Panc1 (cell line): ENCODE measurements at regions not wholly inside any gene's neighbourhood (a gene's known extent, or its start where the extent isn't known, plus 50 kb on each side); places are given as distances from the start of the nearest gene placed in this dataset.
A peak's percentile ranks its signal among the peaks of the same experiment; 100 is the strongest.

ENCODE experiments used
- ATAC-seq: fragments of 200-7000 bp; cut with Tn5 transposase; 2 replicates; pipeline ENCODE4 v1.9.1; 2020; ENCODE audit warnings: mild to moderate bottlenecking, moderate library complexity
- BruUV-seq: library from RNA; stranded (reverse); fragments of 400-500 nt; replicated peaks from 2 replicates; lab custom pipeline; 2021; lab: Mats Ljungman, UMichigan
- CTCF ChIA-PET: fragments of 300-600 bp; sonication (Branson Sonifier 250); formaldehyde crosslinking; loops from one replicate; lab custom pipeline; 2022; ENCODE audit warnings: antibody characterized with exemption; lab: Charles Lee
- POLR2A ChIA-PET: fragments of 300-600 bp; sonication (Branson Sonifier 250); formaldehyde crosslinking; loops from one replicate; lab custom pipeline; 2022; ENCODE audit warnings: antibody characterized with exemption; lab: Charles Lee
- DNase-seq: peaks from one replicate; pipeline ENCODE4 v3.0.0-alpha.2; 2010; ENCODE audit warnings: low read depth, low spot score
- H3K27ac ChIP-seq: 2 replicates; pipeline ENCODE4 v1.5.1; 2011; ENCODE audit warnings: mild to moderate bottlenecking, low read length, inconsistent platforms
- H3K27me3 ChIP-seq: fragments of 200-500 bp; sonication (Bioruptor generic); 2 replicates; pipeline ENCODE4 v1.6.0; 2014; ENCODE audit warnings: low read length, inconsistent platforms; ENCODE audit not compliant: control insufficient read depth, insufficient read depth
- H3K36me3 ChIP-seq: fragments of 200-500 bp; sonication (Bioruptor generic); 2 replicates; pipeline ENCODE4 v1.5.1; 2014; ENCODE audit warnings: inconsistent platforms, mild to moderate bottlenecking, low read length, moderate library complexity; ENCODE audit not compliant: control insufficient read depth, insufficient read depth
- H3K4me1 ChIP-seq: 2 replicates; pipeline ENCODE4 v1.5.1; 2011; ENCODE audit warnings: inconsistent platforms, mild to moderate bottlenecking, low read length, moderate library complexity; ENCODE audit not compliant: control insufficient read depth, insufficient read depth
- H3K4me3 ChIP-seq, 2 experiments: 2 replicates each; pipeline ENCODE4 v1.5.1; 2011 to 2012; ENCODE audit warnings: low read depth in 2 of 2, low read length in 2 of 2, mild to moderate bottlenecking in 2 of 2, inconsistent platforms in 1 of 2, moderate library complexity in 1 of 2
- H3K9me3 ChIP-seq: fragments of 200-500 bp; sonication (Bioruptor generic); 2 replicates; pipeline ENCODE4 v1.5.1; 2014; ENCODE audit warnings: low read depth, mild to moderate bottlenecking, inconsistent platforms, low read length, moderate library complexity; ENCODE audit not compliant: control insufficient read depth, insufficient read depth
- CTCF ChIP-seq: fragments of 450-650 bp; IDR thresholded peaks from 2 replicates; pipeline ENCODE4 v1.5.1; 2017; ENCODE audit warnings: mild to moderate bottlenecking
- POLR2AphosphoS5 ChIP-seq: IDR thresholded peaks from 2 replicates; pipeline ENCODE4 v1.6.1; 2012; ENCODE audit warnings: mild to moderate bottlenecking, low read depth, low read length, moderate library complexity
- REST ChIP-seq, 2 experiments: IDR thresholded peaks; 2 replicates each; pipeline ENCODE4 v1.6.1; 2011 to 2012; ENCODE audit warnings: low read depth in 2 of 2, control low read depth in 1 of 2, low read length in 1 of 2, mild to moderate bottlenecking in 1 of 2, moderate library complexity in 1 of 2; ENCODE audit not compliant: insufficient read depth in 1 of 2
- SIN3A ChIP-seq: IDR thresholded peaks from 2 replicates; pipeline ENCODE4 v1.6.1; 2012; ENCODE audit warnings: low read depth, mild to moderate bottlenecking, low read length, moderate library complexity, borderline replicate concordance; ENCODE audit not compliant: insufficient read depth
- TCF7L2 ChIP-seq: IDR thresholded peaks from 2 replicates; pipeline ENCODE4 v1.6.1; 2011; ENCODE audit warnings: mild to moderate bottlenecking, low read depth, low read length, inconsistent platforms
- in situ Hi-C: cut with HindIII; loops from 2 replicates; pipeline ENCODE4 v1.10.0; 2016; ENCODE audit warnings: low sequenced_read_pairs, low pct_unique_long_range_greater_than_20kb
- intact Hi-C: fragments of 100-400 bp; cut with micrococcal nuclease; formaldehyde crosslinking; loops from one replicate; pipeline ENCODE4 v1.10.0; 2022; ENCODE audit not compliant: unreplicated experiment

- ChIA-PET POLR2A (no interaction called here), CTCF (no interaction called here)
- in situ Hi-C loops, result no loop called here
- H3K27ac ChIP-seq, result peak overlapping the region; percentile 29; the same call in 1 of the 2 replicates
- TF ChIP-seq TCF7L2, result no peak
- TF ChIP-seq SIN3A, result no peak
- no peak for TF ChIP-seq CTCF
- no peak for TF ChIP-seq POLR2AphosphoS5
- TF ChIP-seq REST (IDR thresholded peaks at IDR 0.05; ENCODE audit: insufficient read depth in 1 of 2, low read depth in 2 of 2, low read length in 1 of 2), result no peak
- H3K9me3 ChIP-seq, result no peaks in the 10 kb centered on the region
- DNase-seq, result no peak
- no peak for ATAC-seq
- H3K4me3 ChIP-seq, result no peak overlapping the region
- no peaks in the 10 kb centered on the region for H3K36me3 ChIP-seq
- no TSS peak for BruUV-seq
- no peaks in the 10 kb centered on the region for H3K27me3 ChIP-seq
- intact Hi-C loops, result no loop called here
- H3K4me1 ChIP-seq, result peaks cover 1% of the 10 kb centered on the region; the same call in 1 of the 2 replicates
Observed at GRCh38 chr3:177437513-177438337, 240.4 kb upstream of the TBL1XR1 start.

- ATAC-seq (no peak), DNase-seq (no peak)
- TF ChIP-seq CTCF (no peak), POLR2AphosphoS5 (no peak), REST (IDR thresholded peaks at IDR 0.05; ENCODE audit: insufficient read depth in 1 of 2, low read depth in 2 of 2, low read length in 1 of 2) (no peak), SIN3A (no peak), TCF7L2 (no peak)
- intact Hi-C loops, result no loop called here
- Histone ChIP-seq H3K4me1 (peaks cover 10% of the 10 kb centered on the region; the same call in 1 of the 2 replicates), H3K4me3 (no peak overlapping the region), H3K9me3 (no peaks in the 10 kb centered on the region), H3K27ac (no peak overlapping the region), H3K27me3 (no peaks in the 10 kb centered on the region), H3K36me3 (no peaks in the 10 kb centered on the region)
- in situ Hi-C loops, result no loop called here
- POLR2A ChIA-PET, result no interaction called here
- CTCF ChIA-PET, result no interaction called here
- no TSS peak for BruUV-seq
Observed at GRCh38 chr3:177438596-177439220, 241.4 kb upstream of the TBL1XR1 start.
